Stimulated activated naive B cell treated with anti-CD40 and anti-IgM and Interleukin-4, amounts not matched to agents 10 μg/mL and 1 μg/mL and 100 μg/mL, for 72 hours (primary cell): ENCODE measurements at regions not wholly inside any gene's neighbourhood (a gene's known extent, or its start where the extent isn't known, plus 50 kb on each side); places are given as distances from the start of the nearest gene placed in this dataset.

ENCODE experiments used
- ATAC-seq, 2 donors: fragments of 150-1000 bp; cut with Tn5 transposase; replicated peaks; 2 replicates each; pipeline ENCODE4 v1.10.0; 2021; ENCODE audit warnings: moderate library complexity in 1 of 2
- DNase-seq: peaks from one replicate; pipeline ENCODE4 v3.0.0; 2021
- H3K27ac Mint-ChIP-seq: one replicate; pipeline ENCODE4 v1.8.0; 2022; ENCODE audit warnings: mild to moderate bottlenecking, mixed read lengths
- H3K27me3 Mint-ChIP-seq, 2 donors: one replicate each; pipeline ENCODE4 v1.8.0; 2022; ENCODE audit warnings: mixed read lengths in 2 of 2
- H3K36me3 Mint-ChIP-seq, 2 donors: one replicate each; pipeline ENCODE4 v1.8.0; 2022; ENCODE audit warnings: mixed read lengths in 2 of 2, mild to moderate bottlenecking in 1 of 2
- H3K4me1 Mint-ChIP-seq, 2 donors: one replicate each; pipeline ENCODE4 v1.8.0; 2022; ENCODE audit warnings: mixed read lengths in 2 of 2, mild to moderate bottlenecking in 1 of 2
- H3K4me3 Mint-ChIP-seq, 2 donors: one replicate each; pipeline ENCODE4 v1.8.0; 2022; ENCODE audit warnings: mild to moderate bottlenecking in 2 of 2, mixed read lengths in 2 of 2, moderate library complexity in 1 of 2
- H3K9me3 Mint-ChIP-seq, 2 donors: one replicate each; pipeline ENCODE4 v1.8.0; 2022; ENCODE audit warnings: mixed read lengths in 2 of 2, mild to moderate bottlenecking in 1 of 2

DNA sequence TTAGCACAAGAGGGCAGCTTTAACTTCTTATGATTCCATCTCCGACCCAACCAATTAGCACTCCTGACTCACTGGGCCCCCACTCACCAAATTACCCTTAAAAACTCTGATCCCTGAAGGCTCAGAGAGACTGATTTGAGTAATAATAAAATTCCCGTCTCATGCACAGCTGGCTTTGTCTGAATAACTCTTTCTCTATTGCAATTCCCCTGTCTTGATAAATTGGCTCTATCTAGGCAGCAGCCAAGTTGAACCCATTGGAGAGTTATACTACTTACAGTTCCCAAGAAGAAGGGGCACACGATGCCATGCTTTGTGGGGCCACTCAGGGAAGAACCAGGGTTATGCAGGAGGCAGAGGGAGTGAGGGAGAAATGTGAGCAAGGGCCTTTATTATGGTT lies 632.8 kb downstream of the TSN start:
- no peaks in the 10 kb centered on the region for H3K4me1 Mint-ChIP-seq
- ATAC-seq = no peak

DNA sequence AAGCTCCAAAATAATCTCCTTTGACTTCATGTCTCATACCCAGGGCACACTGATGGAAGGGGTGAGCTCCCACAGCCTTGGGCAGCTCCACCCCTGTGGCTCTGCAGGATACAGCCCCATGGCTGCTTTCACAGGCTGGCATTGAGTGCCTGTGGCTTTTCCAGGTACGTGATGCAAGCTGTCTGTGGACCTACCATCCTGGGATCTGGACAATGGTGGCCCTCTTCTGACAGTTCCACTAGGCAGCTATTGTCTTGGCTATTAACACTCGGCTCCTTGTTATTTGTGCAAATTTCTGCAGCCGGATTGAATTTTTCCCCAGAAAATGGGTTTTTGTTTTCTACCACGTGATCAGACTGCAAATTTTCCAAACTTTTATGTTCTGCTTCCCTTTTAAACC lies 634.2 kb downstream of the TSN start:
- ATAC-seq (no peak), DNase-seq (no peak)
- no peaks in the 10 kb centered on the region for H3K27me3 Mint-ChIP-seq
- H3K4me3 Mint-ChIP-seq = no peak overlapping the region
- H3K27ac Mint-ChIP-seq = no peak overlapping the region
- H3K9me3 Mint-ChIP-seq = peaks cover 6 to 12% of the 10 kb centered on the region in 2 donors
- H3K36me3 Mint-ChIP-seq = no peaks in the 10 kb centered on the region
- H3K4me1 Mint-ChIP-seq = no peaks in the 10 kb centered on the region

More for the DNA sequence above, 632.8 kb downstream of the TSN start:
- no peaks in the 10 kb centered on the region for H3K27me3 Mint-ChIP-seq
- no peaks in the 10 kb centered on the region for H3K36me3 Mint-ChIP-seq
- peaks cover 6 to 12% of the 10 kb centered on the region in 2 donors for H3K9me3 Mint-ChIP-seq
- no peak overlapping the region for H3K4me3 Mint-ChIP-seq
- no peak for DNase-seq
- H3K27ac Mint-ChIP-seq = no peak overlapping the region

DNA sequence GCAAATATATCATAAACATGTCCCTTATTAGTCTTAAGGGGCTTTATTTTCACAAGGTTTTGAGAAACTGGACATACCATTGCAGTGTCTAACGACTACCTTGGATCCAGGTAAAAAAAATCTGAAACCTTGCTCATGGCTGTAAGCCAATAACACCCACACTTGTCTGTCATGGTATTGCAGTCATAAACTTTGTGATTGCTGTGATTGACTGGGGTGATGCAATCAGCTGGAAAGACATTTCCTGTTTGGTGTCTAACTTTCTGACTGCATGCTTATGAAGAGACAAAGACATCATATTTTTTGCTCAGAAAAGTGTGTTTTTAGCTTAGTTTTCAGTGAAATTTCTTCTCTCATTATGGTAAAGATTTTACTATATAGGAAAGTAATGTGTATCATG lies 635.0 kb downstream of the TSN start:
- Mint-ChIP-seq H3K4me3 (no peak overlapping the region), H3K4me1 (no peaks in the 10 kb centered on the region), H3K9me3 (peaks cover 6 to 12% of the 10 kb centered on the region in 2 donors), H3K36me3 (no peaks in the 10 kb centered on the region), H3K27ac (no peak overlapping the region), H3K27me3 (no peaks in the 10 kb centered on the region)
- DNase-seq (no peak), ATAC-seq (no peak)

DNA sequence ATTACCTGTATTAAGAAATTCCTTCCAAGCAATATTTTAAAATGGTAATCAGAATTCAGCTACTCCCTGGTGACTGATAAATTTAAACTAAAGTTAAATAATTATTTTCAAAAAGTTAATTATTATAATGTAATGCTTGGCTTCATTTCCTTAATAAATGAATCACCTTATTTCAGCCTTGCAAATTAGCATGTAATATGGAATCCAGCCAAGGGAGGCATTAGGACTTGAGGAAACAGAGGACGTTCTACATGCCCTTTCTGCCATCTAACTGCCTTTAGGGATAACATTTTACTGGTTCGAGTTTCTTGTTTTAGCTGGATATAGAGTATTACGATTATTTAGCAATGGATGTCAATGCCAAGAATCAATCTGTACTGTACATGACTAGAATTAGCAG lies 636.3 kb downstream of the TSN start:
- Mint-ChIP-seq H3K27me3 (no peaks in the 10 kb centered on the region), H3K4me1 (no peaks in the 10 kb centered on the region), H3K27ac (no peak overlapping the region), H3K36me3 (no peaks in the 10 kb centered on the region), H3K9me3 (peaks cover 6 to 12% of the 10 kb centered on the region in 2 donors), H3K4me3 (no peak overlapping the region)
- no peak for DNase-seq
- no peak for ATAC-seq

DNA sequence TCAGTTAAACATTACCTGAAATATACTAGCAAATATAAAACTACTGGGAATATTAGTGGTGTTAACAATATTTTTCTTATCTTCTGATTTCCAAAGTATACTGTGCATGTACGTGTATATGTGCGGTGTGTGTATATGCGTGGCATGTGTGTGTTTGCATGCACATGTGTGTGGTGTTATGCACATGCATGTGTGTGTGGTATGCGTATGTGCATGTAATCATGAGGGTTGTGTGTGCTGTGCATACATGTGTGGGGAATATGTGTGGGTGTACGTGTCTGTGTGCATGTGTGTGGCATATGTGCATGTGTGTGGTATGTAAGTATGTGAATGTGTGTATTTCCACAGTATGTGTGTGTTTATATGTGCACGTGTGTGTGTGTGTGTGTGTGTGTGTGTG lies 640.2 kb downstream of the TSN start:
- no peaks in the 10 kb centered on the region for H3K27me3 Mint-ChIP-seq
- DNase-seq (no peak), ATAC-seq (no peak)
- H3K36me3 Mint-ChIP-seq = no peaks in the 10 kb centered on the region
- H3K4me3 Mint-ChIP-seq = no peak overlapping the region
- H3K27ac Mint-ChIP-seq = no peak overlapping the region
- H3K9me3 Mint-ChIP-seq = peaks cover 0 to 4% of the 10 kb centered on the region in 2 donors
- no peaks in the 10 kb centered on the region for H3K4me1 Mint-ChIP-seq

DNA sequence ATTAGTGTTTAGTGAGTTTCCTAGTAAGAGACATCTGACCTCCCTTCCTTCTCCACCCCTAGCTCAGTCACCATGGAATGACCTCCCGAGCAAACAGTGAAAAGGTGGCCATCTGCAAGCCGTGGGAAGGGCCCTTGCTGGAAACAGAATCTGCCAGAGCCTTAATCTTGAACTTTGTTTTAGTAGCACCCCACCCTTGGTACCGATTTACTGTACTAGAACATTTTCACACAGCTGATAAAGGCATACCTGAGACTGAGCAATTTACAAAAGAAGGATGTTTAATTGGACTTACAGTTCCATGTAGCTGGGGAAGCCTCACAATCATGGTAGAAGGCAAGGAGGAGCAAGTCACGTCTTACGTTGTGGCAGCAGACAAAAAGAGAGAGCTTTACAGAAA lies 655.8 kb downstream of the TSN start:
- Mint-ChIP-seq H3K9me3 (peaks cover 0 to 7% of the 10 kb centered on the region in 2 donors), H3K27ac (no peak overlapping the region)
- no peak for ATAC-seq

DNA sequence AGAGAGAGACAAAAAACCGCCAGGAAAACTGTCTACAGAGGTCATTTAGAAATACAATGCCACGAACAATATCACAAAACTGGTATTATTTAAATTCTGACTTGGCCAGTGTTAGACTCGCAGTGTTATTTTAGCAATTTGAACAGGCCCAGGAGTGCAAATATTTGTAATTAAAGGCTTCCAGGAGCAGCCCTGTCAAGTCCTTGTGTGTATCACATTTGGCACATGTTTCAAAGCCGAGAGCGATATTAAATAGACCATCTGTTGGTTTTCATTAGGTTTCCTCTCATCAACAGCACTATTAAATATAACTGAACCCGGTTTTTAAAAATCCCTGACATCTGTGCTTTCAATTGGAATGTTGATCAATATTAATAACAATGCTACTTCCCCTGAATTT lies 656.9 kb downstream of the TSN start:
- H3K36me3 Mint-ChIP-seq = no peaks in the 10 kb centered on the region
- H3K9me3 Mint-ChIP-seq = peaks cover 0 to 7% of the 10 kb centered on the region in 2 donors
- H3K27me3 Mint-ChIP-seq = no peaks in the 10 kb centered on the region
- DNase-seq = no peak
- ATAC-seq = no peak
- no peak overlapping the region for H3K27ac Mint-ChIP-seq
- H3K4me1 Mint-ChIP-seq = no peaks in the 10 kb centered on the region
- H3K4me3 Mint-ChIP-seq = no peak overlapping the region

More for the DNA sequence above, 655.8 kb downstream of the TSN start:
- H3K4me3 Mint-ChIP-seq = no peak overlapping the region
- no peaks in the 10 kb centered on the region for H3K4me1 Mint-ChIP-seq
- no peaks in the 10 kb centered on the region for H3K36me3 Mint-ChIP-seq
- DNase-seq = no peak
- no peaks in the 10 kb centered on the region for H3K27me3 Mint-ChIP-seq

DNA sequence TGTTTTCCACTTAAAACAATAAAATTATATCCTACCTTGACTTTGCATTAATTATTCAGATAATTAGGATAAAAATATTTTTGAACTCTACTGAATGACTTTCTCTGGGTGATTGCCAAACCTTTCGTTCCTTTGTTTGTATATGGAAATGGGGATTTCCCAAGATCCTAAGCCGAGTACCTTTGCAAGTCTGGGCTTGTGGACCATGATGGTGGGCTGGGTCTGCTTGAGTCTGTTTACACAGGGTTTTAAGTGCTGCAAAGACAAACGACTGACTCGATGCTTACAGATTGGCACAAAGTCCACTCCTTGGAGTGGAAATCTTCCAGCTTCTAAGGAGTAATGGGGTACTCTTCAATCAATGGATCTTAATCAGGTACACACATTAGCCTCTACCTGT lies 659.5 kb downstream of the TSN start:
- no peak for DNase-seq

DNA sequence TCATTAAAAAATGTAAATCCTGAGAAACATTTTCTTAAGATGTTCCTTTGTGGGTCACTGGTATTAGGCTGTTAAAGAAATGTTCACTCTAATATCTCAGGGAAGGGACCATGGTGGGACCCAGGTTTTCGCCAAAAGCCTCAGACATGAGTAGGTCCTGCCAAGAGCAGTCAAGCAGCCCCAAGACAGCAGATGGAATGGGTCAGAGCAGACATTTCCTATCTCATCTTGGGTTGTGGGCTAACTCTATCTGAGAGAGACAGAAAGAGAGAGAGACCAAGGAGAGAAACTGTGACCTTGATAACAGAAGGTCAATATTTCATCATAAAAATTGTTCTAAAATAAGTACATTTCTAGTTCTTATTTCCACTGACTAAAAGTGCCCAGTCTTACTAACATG lies 661.7 kb downstream of the TSN start:
- Mint-ChIP-seq H3K27me3 (no peaks in the 10 kb centered on the region), H3K27ac (no peak overlapping the region), H3K4me1 (no peaks in the 10 kb centered on the region), H3K4me3 (no peak overlapping the region), H3K36me3 (no peaks in the 10 kb centered on the region), H3K9me3 (no peaks in the 10 kb centered on the region)
- ATAC-seq = no peak
- DNase-seq = no peak

More for the DNA sequence above, 659.5 kb downstream of the TSN start:
- Mint-ChIP-seq H3K36me3 (no peaks in the 10 kb centered on the region), H3K27ac (no peak overlapping the region), H3K4me3 (no peak overlapping the region), H3K9me3 (peaks cover 0 to 5% of the 10 kb centered on the region in 2 donors), H3K27me3 (no peaks in the 10 kb centered on the region), H3K4me1 (no peaks in the 10 kb centered on the region)
- no peak for ATAC-seq

DNA sequence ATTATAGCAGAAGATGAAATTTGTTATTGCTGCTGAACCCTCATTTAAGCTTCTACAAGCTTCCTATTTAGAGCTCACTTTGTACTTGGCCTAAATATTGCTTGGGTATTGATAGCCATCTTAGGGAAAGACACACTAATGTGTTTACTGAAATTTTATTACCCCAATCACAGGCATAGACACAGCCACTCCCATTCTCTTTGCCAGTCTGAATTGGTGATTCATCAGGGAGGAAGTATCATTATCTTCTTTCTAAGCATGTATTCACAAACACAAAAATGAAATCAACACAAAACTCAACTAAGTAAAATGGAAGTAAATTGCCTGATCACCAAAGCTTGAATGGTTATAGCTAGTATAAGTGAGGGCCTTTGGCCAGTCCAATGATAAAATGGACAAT lies 666.3 kb downstream of the TSN start:
- ATAC-seq (no peak), DNase-seq (no peak)
- H3K36me3 Mint-ChIP-seq = no peaks in the 10 kb centered on the region
- no peak overlapping the region for H3K4me3 Mint-ChIP-seq
- H3K27me3 Mint-ChIP-seq = no peaks in the 10 kb centered on the region
- H3K4me1 Mint-ChIP-seq = no peaks in the 10 kb centered on the region
- H3K27ac Mint-ChIP-seq = no peak overlapping the region
- H3K9me3 Mint-ChIP-seq = peaks cover 0 to 4% of the 10 kb centered on the region in 2 donors

DNA sequence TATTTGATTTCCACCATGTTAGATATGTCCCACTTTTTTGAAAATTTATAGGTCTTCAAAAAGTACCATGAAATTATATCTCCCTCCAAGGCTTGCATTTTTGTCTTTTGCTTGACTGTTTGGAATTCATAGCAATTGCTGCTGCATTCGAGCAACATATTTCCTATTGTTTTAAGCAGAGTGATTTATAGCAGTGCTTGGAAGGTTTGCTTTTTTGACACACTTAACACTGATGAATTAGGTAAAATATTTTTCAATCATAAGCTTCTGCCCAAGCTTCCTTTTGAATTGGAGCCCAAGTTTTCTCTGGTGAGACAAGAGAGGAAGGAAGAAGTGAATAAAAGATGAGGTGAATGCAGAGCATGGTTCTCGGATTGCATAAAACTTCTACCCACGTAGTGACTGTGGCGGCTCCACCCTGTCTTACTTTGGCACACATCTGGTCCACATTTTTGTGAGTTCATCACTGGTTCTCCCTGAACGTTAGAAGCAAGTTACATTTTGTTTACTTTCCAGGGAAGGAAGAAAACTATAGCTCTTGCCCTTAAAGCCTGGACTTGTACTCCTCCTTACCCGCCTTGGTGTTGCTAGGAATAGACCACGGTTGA lies 667.0 kb downstream of the TSN start:
- DNase-seq (no peak), ATAC-seq (no peak)
- Mint-ChIP-seq H3K36me3 (no peaks in the 10 kb centered on the region), H3K4me1 (no peaks in the 10 kb centered on the region), H3K9me3 (peaks cover 0 to 8% of the 10 kb centered on the region in 2 donors), H3K27ac (no peak overlapping the region), H3K27me3 (no peaks in the 10 kb centered on the region), H3K4me3 (no peak overlapping the region)

DNA sequence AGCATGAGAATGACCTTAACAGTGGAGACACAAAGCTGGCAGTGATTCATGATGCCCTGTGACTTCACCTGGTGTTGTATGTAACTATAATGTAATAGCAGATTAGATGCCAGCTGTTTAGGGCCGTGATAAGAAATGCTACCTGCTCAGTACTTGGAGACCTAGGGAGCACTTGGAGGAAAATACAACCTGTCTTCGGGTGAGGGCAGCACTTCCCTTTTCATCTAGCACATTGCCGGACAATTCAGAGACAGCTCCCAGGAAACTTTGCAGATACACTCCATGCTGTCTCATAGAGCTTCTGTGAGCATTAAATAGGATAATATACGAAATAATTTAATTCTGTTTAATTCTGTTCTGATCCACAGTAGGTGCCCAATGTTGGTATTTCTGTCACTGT lies 668.5 kb downstream of the TSN start:
- Mint-ChIP-seq H3K36me3 (no peaks in the 10 kb centered on the region), H3K9me3 (peaks cover 0 to 8% of the 10 kb centered on the region in 2 donors), H3K4me1 (no peaks in the 10 kb centered on the region), H3K4me3 (no peak overlapping the region), H3K27ac (no peak overlapping the region), H3K27me3 (no peaks in the 10 kb centered on the region)
- ATAC-seq (no peak), DNase-seq (no peak)

DNA sequence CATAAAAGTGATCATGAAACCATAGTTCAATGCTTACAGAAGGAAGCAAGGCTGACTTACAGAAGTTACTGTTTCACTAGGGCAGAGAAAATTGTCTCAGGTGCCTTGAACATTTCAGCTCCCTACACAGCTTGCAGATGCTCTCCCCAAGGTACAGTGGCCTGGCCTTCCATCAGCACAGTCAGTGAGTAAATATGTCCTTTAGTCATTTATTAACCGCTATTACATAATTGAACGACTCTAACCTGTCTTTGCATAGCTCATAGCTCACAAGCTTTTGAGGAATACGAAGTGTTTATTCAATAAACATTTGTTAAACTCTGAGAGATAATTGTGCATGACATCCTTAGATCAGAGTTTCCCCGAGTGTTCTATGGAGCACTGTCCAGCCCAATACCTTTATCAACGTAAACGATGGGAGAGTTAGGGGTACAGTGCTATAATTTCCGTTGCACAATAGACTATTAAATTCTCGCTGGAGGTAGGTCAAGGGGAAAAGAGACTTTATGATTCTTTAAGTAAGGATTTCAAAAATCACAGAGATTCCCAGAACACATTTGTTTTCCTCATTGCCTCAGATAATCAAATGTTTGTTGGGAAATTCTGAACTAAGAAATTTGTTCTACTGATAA lies 677.8 kb downstream of the TSN start:
- H3K4me3 Mint-ChIP-seq = no peak overlapping the region
- DNase-seq (no peak), ATAC-seq (no peak)
- no peaks in the 10 kb centered on the region for H3K27me3 Mint-ChIP-seq
- peaks cover 0 to 1% of the 10 kb centered on the region in 2 donors for H3K9me3 Mint-ChIP-seq
- H3K36me3 Mint-ChIP-seq = no peaks in the 10 kb centered on the region
- H3K27ac Mint-ChIP-seq = no peak overlapping the region
- H3K4me1 Mint-ChIP-seq = no peaks in the 10 kb centered on the region

DNA sequence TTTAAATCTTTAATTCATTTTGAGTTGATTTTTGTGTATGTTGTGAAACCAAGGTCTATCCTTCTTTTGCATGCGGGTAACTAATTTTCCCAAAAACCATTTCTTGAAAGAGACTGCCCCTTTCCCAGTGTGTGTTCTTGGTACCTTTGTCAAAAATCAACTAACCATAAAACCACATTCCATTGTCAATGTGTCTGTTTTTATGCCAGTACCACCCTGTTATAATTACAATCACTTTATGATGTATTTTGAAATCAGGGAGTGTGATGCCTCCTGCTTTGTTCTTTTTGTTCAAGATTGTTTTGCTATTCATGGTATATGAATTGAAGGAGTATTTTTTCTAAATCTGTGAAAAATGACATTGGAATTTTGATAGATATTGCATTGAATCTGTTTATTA lies 689.6 kb downstream of the TSN start:
- Mint-ChIP-seq H3K36me3 (no peaks in the 10 kb centered on the region), H3K9me3 (peaks cover 3 to 4% of the 10 kb centered on the region in 2 donors), H3K27me3 (peaks cover 0 to 8% of the 10 kb centered on the region in 2 donors), H3K4me1 (no peaks in the 10 kb centered on the region), H3K4me3 (no peak overlapping the region), H3K27ac (no peak overlapping the region)
- DNase-seq = no peak
- no peak for ATAC-seq

DNA sequence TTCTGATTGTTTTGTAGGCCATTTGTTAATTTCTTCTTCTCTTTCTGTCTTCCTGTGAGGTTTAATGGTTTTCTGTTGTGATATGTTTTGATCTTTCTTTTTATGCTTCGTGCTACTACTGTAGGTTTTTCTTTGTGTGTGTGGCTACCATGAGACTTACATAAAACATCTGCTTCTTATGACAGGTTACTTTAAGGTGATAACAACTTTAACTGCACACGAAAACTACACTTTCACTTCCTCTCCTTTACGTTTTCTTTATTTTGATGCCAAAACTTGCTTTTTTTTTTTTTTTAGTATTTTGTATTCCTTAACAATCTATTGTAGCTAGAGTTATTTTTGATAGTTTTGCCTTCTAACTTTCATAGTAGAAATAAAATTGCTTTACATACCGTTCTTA lies 691.3 kb downstream of the TSN start:
- no peak for DNase-seq
- no peaks in the 10 kb centered on the region for H3K36me3 Mint-ChIP-seq
- no peak overlapping the region for H3K4me3 Mint-ChIP-seq
- peaks cover 4 to 6% of the 10 kb centered on the region in 2 donors for H3K9me3 Mint-ChIP-seq
- peaks cover 5 to 8% of the 10 kb centered on the region in 2 donors for H3K27me3 Mint-ChIP-seq
- no peak for ATAC-seq
- no peak overlapping the region for H3K27ac Mint-ChIP-seq
- no peaks in the 10 kb centered on the region for H3K4me1 Mint-ChIP-seq
